ENCODE measurements at regions not wholly inside any gene's neighbourhood (a gene's known extent, or its start where the extent isn't known, plus 50 kb on each side); places are given as distances from the start of the nearest gene placed in this dataset.
"Not testable (repeated sequence)": the region's sequence is repeated elsewhere in the genome, so short reads cannot be mapped to it uniquely, and the experiment has no call there.

DNA sequence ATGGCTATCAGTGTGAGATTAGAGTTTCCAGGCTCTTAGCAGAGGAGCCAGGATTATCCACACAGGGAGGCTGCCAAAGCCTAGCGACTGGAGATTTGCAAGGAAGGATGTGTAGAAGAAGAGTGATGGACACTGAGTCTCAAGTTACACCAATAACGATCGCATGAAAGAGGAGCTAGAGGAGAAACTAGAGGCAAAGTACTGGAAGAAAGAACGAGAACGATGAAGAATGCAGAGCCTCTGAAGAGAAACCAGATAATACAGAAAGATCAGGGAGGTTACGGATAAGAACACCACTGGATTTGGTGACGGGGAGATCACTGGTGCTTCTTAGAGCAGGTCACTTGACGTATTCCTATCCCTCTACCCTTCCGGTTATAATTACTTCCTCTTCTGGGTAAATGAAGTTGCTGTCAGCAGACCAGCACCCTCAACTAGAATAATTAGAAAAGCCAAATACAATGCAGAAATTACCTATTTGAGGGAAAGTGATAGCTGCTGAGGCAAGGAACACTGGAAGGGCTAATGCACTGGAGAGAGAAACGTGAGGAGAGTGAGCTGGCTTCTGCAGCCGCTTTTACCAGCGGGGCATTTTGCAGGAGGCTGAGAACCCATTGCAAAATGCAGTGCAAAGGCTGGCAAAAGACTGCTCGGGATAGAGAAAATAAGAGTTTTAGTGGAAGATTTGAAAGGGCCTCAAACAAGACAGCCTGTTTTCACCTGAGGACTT lies 93.1 kb upstream of the HIF1A start:
- H3K9me3 Mint-ChIP-seq: peaks cover 0 to 9% of the 10 kb centered on the region in 2 donors
- H3K36me3 Mint-ChIP-seq: peaks cover 0 to 21% of the 10 kb centered on the region in 2 donors
- no peak overlapping the region for H3K27ac Mint-ChIP-seq
- DNase-seq (ENCODE audit: low spot score in 2 of 2) (no peak), ATAC-seq (no peak)

DNA sequence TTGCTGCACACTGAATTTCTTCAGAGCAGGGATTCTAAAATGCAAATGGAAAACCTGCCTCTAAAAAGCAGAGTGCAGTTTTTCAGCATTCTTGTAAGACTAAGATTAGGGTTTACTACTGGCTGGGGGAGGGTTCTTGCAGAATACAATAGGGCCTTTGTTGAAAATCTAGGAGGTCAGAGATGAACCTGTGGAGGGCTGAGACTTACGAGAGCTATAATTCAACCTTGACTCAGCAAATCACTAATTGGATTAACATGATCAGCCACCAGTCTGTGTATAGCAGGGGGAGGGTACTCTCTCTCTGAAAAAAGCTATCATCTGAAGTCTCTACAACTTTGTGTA lies 92.6 kb upstream of the HIF1A start:
- ATAC-seq (no peak), DNase-seq (ENCODE audit: low spot score in 2 of 2) (no peak)
- peaks cover 0 to 9% of the 10 kb centered on the region in 2 donors for H3K9me3 Mint-ChIP-seq
- H3K27ac Mint-ChIP-seq: no peak overlapping the region
- H3K36me3 Mint-ChIP-seq: peaks cover 0 to 21% of the 10 kb centered on the region in 2 donors

DNA sequence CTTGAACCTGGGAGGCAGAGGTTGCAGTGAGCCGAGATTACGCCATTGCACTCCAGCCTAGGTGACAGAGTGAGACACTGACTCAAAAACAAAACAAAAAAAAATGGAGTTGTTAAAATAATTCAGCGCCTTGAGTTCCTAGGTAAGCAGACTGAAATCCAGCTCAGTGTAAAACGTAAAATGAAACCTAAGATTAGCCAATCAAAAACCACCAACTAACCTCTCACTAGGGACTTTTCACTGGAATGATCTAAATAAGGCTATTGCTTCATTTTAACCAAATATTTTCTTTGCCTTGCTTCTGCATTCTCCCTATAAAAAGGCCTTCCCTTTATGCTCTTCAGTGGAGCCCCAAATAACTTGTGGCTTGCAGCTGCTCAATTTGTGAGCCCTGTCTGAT lies 91.6 kb upstream of the HIF1A start:
- no peak for ATAC-seq
- Mint-ChIP-seq H3K9me3 (peaks cover 0 to 9% of the 10 kb centered on the region in 2 donors), H3K36me3 (peaks cover 0 to 21% of the 10 kb centered on the region in 2 donors), H3K27ac (no peak overlapping the region)
- no peak for DNase-seq (ENCODE audit: low spot score in 2 of 2)

DNA sequence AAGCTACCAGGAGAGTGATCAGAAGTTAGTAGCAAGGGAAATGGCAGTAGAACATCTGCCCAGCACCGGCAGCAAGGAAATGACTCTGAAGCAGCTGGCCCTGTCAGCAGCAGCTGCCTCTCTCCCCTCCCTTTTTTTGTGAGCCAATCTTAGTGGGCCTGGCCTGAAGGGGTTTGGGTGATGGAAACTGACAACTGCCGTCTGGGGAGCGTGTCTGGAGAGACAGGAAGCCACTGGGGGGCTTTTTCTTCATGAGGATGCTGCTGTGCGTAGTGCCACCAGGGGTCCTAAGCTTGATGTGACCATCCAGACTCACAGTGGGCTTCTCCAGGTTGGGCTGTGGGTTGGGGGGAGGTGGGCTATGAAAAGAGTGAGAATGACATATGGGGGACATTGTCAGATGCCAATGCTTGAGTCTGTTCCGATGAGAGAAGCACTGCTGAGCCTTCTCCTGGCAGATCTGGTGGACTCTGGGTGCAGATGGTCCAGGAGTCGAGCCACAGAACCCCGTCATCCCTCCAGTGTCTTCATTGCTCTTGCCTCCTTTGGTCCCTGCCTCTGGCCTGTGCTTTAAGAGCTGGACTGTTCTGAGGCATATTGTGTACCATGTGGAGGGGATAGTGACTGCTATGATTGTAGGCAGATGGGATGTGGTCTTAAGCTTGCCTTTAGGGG lies 87.6 kb upstream of the HIF1A start:
- Mint-ChIP-seq H3K27ac (no peak overlapping the region), H3K9me3 (peaks cover 0 to 9% of the 10 kb centered on the region in 2 donors), H3K36me3 (peaks cover 0 to 14% of the 10 kb centered on the region in 2 donors)
- DNase-seq (ENCODE audit: low spot score in 2 of 2) (no peak), ATAC-seq (no peak)

DNA sequence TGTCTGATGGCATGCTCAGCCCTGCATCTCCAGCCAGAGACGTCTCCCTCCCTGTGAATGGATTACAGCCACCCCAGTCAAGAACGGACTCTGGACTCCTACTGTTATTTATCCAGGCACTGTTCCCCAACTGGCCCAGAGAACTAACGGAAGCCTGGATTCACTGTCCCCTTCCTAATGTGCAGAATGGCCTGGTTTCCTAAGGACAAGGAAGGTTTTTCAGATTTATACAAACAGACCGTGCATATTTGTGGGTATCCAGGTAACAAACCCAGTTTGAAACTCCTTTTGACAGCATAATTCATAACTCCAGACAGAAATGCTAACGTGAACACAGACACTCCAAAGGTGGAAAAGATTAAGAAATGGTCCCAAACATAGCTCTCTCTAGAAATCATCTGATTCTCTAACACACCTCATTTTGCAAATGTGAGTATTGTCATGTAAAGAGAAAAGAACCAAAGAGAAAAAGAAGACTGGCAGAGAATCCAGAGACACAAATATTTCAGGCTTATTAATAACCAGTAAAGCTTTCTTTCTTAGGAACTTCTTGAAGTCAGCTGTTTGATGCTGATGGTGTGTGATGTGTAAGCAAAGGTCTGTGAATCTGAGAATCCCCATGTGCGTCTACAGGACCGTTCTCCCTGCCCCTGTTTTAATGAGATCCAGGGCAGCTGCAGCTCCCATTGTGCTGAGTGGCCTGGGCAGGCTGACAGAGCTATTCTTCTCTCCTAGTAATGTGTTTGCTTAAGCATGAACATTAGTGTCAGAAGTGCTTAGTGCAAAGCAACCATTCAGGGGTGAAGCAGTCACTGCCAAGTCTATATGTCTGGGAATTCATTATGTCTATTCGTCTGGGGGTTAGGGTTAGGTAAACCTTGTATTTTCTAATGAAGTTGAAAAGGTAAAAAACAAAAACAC lies 86.8 kb upstream of the HIF1A start:
- no peak for ATAC-seq
- DNase-seq (ENCODE audit: low spot score in 2 of 2): no peak
- Mint-ChIP-seq H3K9me3 (peaks cover 0 to 9% of the 10 kb centered on the region in 2 donors), H3K27ac (no peak overlapping the region), H3K36me3 (peaks cover 0 to 14% of the 10 kb centered on the region in 2 donors)

DNA sequence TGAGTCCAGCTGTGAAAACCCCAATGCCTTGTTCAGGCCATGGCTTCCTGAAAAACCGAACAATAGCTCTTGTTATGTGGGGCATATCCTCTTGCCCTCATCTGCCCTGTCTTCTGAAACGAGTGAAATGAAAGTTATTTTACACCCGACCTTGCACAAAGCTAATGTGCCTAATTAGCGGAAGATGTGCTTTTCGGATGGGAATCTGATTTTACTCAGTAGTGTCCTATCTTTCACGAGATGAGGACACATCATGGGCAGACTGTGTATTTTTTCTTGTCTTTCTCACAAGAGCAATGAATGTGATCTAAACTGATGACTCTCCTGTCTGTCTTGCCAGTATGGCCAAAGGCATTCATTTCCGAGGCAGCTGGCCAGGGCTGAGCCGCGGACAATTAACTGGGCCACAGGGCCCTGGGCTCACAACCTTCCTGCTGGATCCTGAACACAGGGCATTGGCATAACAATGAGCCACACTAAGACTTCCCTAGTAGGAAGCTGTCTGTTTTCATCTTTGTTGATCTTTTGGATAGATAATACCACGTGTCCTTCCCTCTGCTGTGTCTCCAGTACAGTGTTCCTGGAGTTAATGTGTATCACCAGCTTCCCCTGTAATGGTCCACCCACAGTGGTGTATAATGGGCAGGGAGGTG lies 86.0 kb upstream of the HIF1A start:
- H3K9me3 Mint-ChIP-seq: peaks cover 0 to 9% of the 10 kb centered on the region in 2 donors
- H3K27ac Mint-ChIP-seq: no peak overlapping the region
- H3K36me3 Mint-ChIP-seq: peaks cover 0 to 9% of the 10 kb centered on the region in 2 donors
- DNase-seq (ENCODE audit: low spot score in 2 of 2): no peak
- no peak for ATAC-seq

DNA sequence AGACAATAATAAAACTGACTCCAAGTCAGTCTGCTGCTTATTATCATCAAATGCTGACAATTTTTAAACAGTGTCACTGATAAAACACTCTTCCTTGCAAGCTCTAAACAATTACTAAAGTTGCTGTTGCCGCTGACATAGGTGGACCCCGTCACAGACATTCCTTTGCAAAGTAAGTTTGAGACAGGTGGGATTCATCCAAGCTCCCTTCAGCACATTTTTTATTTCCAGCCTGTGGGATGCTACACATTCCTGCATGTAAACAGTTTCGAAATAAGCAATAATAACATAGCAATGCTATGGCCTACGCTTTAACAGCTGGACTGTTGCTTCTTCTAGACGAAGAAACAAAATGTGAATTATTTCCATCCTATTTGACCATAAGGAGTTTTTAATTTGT lies 85.4 kb upstream of the HIF1A start:
- no peak for DNase-seq (ENCODE audit: low spot score in 2 of 2)
- Mint-ChIP-seq H3K36me3 (peaks cover 0 to 3% of the 10 kb centered on the region in 2 donors), H3K27ac (no peak overlapping the region), H3K9me3 (peaks cover 0 to 7% of the 10 kb centered on the region in 2 donors)
- ATAC-seq: no peak

DNA sequence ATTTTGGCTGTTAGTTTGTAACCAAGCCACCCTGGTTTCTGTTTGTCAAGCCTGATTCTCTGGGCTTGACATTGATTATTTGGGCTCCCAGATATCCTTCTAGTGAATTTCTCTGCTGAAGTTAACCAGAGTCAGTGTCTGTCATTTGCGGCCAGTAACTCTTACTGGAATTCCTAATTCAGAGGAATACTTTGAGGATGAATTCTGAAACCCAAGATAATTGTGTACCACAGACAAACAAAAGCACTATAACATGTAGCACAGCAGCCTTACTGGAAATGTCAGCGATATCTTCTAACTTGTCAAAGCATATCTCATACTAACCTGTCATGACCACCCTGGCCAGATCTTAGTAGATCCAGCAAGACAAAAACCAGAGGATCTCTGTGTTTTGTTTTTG lies 84.4 kb upstream of the HIF1A start:
- Mint-ChIP-seq H3K36me3 (no peaks in the 10 kb centered on the region), H3K27ac (no peak overlapping the region), H3K9me3 (no peaks in the 10 kb centered on the region)
- DNase-seq (ENCODE audit: low spot score in 2 of 2) (no peak), ATAC-seq (no peak)

DNA sequence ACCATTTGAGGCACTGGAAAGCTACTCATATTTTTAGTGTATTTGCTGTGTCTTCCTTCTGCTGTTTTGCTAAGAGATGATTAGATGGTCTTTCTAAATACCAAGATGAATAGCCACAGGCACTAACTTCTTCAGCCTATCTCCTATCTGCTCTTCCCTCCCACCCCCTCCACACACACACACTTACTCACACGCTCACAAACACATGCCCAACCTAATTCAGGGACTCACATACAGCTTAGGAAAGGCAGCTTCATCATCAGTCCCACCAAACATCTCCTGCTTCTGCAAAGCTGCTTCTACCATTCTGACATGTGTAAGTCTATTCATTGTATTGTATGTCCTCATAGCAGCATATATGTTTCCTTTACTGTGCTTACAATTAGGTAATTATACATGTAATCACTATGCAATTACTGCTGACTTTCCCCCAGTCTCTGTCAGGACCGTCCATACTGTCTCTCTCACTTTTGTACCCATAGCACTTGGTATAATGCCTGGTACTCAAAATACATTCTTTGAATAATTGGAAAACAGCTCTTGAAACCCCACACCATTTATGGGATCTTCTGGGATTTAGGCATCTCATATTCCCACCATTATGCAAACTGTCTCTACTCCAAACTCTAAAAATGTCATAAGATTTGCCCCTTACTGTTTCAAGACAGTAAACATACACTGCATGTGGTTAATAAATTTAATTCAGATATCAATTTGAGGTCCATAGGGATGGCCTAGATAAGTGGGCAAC lies 83.3 kb upstream of the HIF1A start:
- ATAC-seq (no peak), DNase-seq (ENCODE audit: low spot score in 2 of 2) (no peak)
- Mint-ChIP-seq H3K27ac (no peak overlapping the region), H3K36me3 (no peaks in the 10 kb centered on the region), H3K9me3 (no peaks in the 10 kb centered on the region)

DNA sequence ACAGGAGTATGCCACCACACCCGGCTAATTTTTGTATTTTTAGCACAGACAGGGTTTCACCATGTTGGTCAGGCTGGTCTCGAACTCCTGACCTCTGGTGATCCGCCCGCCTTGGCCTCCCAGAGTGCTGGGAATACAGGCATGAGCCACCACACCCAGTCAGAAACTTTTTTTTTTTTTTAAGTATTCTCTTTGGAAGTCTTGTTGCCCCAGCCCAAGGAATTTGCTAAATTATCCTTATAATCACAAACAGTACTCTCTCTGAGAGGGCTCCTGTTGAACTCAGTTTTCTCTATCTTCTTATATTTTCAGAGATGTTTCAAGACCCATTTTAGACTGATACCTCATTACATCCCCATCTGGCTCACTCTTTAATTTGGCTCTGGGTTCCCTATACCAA lies 82.3 kb upstream of the HIF1A start:
- H3K9me3 Mint-ChIP-seq; H3K27ac Mint-ChIP-seq; H3K36me3 Mint-ChIP-seq; ATAC-seq; DNase-seq (ENCODE audit: low spot score in 2 of 2): not testable (repeated sequence)

DNA sequence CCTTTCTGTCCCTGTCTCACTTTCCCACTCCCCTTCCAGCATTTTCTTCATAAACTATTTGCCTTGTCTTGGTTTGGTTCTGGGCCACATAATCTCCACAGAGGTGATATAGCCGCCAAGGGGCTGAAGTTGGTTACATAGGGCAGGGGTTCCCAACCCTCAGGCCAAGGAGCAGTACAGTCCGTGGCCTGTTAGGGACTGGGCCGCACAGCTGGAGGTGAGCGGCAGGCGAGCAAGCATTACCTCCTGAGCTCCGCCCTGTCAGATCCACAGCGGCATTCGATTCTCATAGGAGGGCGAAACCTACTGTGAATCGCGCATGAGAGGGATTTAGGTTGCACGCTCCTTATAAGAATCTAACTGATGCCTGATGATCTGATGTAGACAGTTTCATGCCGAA lies 80.6 kb upstream of the HIF1A start:
- Mint-ChIP-seq H3K36me3 (peaks cover 0 to 4% of the 10 kb centered on the region in 2 donors), H3K9me3 (peaks cover 5 to 8% of the 10 kb centered on the region in 2 donors), H3K27ac (no peak overlapping the region)
- no peak for ATAC-seq
- no peak for DNase-seq (ENCODE audit: low spot score in 2 of 2)

DNA sequence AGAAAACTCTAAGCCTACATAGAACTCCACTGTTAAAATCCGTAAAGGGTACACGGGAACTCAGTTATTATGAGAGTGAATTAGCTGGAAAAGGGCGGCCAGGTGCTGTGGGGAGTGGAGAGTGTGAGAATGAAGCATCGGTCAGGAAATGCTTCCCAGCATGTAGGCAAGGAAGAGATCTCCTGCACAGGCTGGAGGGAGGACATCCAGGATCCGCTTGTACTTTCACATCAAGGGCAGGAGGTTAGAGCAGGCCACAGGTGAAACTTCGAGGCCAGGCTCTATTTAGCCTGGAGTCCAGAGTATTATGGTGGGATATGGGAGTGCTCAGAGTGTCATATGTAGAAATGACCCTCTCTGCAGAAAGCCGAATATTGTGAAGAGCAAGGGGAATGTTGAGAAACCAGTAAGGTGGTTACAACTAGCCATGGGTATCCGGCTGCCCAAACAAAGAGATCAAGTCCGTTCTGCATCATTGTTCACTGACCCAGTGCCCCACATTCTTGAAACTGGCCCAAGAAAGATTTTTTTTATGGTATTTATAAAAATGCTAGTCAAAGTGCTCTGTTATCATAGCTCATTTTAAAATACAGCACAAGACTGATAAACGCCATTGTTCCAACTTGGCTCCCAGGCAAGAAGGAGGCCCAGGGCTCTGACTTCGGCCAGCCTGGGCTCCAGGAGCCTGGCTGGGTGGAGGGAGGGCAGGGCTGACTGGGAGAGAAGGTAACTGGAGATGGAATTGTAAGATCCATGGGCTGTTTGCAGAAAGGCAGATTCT lies 79.4 kb upstream of the HIF1A start:
- DNase-seq (ENCODE audit: low spot score in 2 of 2) (no peak), ATAC-seq (no peak)
- peaks cover 0 to 4% of the 10 kb centered on the region in 2 donors for H3K36me3 Mint-ChIP-seq
- H3K9me3 Mint-ChIP-seq: peaks cover 5 to 8% of the 10 kb centered on the region in 2 donors
- no peak overlapping the region for H3K27ac Mint-ChIP-seq

DNA sequence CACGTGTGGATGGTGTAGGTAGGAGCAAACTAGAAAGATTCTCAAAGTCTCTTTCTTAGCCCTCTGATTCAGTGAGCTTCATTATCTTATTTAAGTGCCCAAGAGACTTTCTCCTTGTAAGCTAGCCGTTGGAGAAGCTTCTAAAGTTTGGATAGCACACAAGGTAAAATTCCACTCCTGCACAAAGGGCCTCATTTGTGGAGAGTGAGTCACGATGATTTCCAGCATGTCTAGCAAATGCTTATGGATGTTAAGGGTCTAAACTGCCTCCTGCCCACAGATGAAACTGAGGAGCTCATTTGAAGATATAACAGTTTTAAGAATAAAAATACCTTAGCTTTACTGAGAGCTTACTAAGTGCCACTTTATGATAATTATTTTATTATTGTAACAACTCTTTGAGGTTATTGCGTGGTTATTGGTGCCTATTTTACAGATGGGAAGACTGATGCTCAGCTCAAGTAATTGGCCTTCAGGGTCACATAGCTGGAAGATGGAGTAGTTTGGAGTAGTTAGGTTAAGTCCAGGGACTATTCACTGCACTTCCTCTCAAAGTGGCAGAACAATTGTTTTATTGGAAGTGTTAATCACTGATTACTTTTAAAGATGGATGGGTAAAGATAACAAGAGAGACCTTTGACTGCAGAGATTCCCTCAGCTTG lies 78.7 kb upstream of the HIF1A start:
- H3K27ac Mint-ChIP-seq: no peak overlapping the region
- ATAC-seq: no peak
- no peak for DNase-seq (ENCODE audit: low spot score in 2 of 2)

DNA sequence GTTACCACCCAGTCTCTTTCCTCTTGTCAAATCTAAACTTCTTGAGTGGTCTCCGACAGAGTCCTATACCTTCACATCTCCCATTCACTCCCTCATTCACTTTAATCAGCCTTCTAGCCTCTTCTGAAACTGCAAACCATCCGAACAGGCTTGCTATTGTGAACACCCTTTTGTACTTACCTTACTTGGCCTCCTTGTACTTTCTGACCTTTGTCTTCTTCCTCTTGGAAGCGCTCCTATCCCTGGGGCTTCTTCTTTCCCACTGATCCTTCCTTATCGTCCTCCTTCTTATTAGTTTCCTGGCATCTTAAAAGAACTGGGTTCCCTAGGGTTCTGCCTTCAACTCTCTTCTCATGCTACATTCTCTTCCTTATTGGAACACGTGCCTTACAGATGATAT lies 76.9 kb upstream of the HIF1A start:
- Mint-ChIP-seq H3K9me3 (peaks cover 8 to 11% of the 10 kb centered on the region in 2 donors), H3K27ac (peak overlapping the region in 1 of 2 donors; percentile 41), H3K36me3 (peaks cover 4 to 8% of the 10 kb centered on the region in 2 donors)
- no peak for DNase-seq (ENCODE audit: low spot score in 2 of 2)
- no peak for ATAC-seq

More for the DNA sequence above, 78.7 kb upstream of the HIF1A start:
- Mint-ChIP-seq H3K36me3 (peaks cover under 1 to 4% of the 10 kb centered on the region in 2 donors), H3K9me3 (peaks cover 8 to 10% of the 10 kb centered on the region in 2 donors)

DNA sequence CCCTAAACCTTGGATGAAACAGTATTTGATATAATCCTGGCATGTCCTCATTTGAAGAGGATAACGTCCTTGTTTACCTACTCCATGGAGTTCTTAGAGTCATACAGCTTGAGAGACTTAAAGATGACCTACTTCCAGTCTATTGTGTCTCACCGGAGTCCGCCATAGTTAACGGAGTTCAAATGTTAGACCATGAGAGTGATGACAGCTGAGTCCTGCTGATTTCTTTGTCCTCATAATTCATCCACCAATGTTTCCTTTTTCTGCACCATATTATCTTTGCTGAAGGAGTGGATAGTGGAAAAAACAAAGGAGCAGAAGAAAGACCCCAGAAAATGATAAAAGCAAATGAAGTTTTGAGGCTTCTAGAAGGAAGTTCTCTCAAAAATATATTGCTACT lies 75.8 kb upstream of the HIF1A start:
- no peak for DNase-seq (ENCODE audit: low spot score in 2 of 2)
- ATAC-seq: no peak

More for the DNA sequence above, 75.8 kb upstream of the HIF1A start:
- Mint-ChIP-seq H3K9me3 (peaks cover 8 to 11% of the 10 kb centered on the region in 2 donors), H3K36me3 (peaks cover 4 to 8% of the 10 kb centered on the region in 2 donors), H3K27ac (peak overlapping the region in 1 of 2 donors; percentile 79)
